ENCODE measurements at regions not wholly inside any gene's neighbourhood (a gene's known extent, or its start where the extent isn't known, plus 50 kb on each side); places are given as distances from the start of the nearest gene placed in this dataset.

- TF ChIP-seq CTCF (IDR thresholded peaks at IDR 0.05; ENCODE audit: insufficient read depth, low read length) (no peak), SPI1 (IDR thresholded peaks at IDR 0.05; ENCODE audit: borderline replicate concordance, low read depth) (no peak), REST (IDR thresholded peaks at IDR 0.05; ENCODE audit: insufficient replicate concordance, low read depth) (no peak), POLR2AphosphoS5 (IDR thresholded peaks at IDR 0.05; ENCODE audit: low read depth) (no peak)
Measured at GRCh38 chr13:59345311-59345710, 818.4 kb downstream of the DIAPH3 start.

Data from HL-60 (cell line).